K562 (cell line): ENCODE measurements at regions not wholly inside any gene's neighbourhood (a gene's known extent, or its start where the extent isn't known, plus 50 kb on each side); places are given as distances from the start of the nearest gene placed in this dataset.

ENCODE experiments used
- ATAC-seq: fragments of 200-7000 bp; cut with Tn5 transposase; 3 replicates; pipeline ENCODE4 v1.9.1; 2020; ENCODE audit warnings: moderate library complexity
- BruUV-seq: library from RNA; stranded (reverse); fragments of 400-500 nt; replicated peaks from 2 replicates; lab custom pipeline; 2021; lab: Mats Ljungman, UMichigan
- CTCF ChIA-PET: fragments of 300-600 bp; formaldehyde crosslinking; extraction: SDS; loops from one replicate; lab custom pipeline; 2021; ENCODE audit warnings: low intra/inter-chr PET ratio; lab: Yijun Ruan, JAX
- POLR2A ChIA-PET: fragments of 300-600, 350-650 bp; sonication (Branson Sonifier 250); formaldehyde crosslinking; extraction: SDS; loops from one replicate; lab custom pipeline; 2021; ENCODE audit warnings: antibody characterized with exemption, inconsistent platforms; lab: Yijun Ruan, JAX
- DNase-seq, 4 experiments: peaks; one replicate each; pipeline versions ENCODE4 v3.0.0 to v3.0.0-alpha.2; 2011 to 2018; ENCODE audit warnings: low spot score in 3 of 4, mixed read lengths in 3 of 4; ENCODE audit errors: extremely low read depth in 1 of 4
- FAIRE-seq: peaks from 2 replicates; lab custom pipeline; 2011; peaks lifted over from hg19 to GRCh38; lab: Jason Lieb, UNC
- H2AFZ ChIP-seq: 2 replicates; pipeline ENCODE4 v1.6.0; 2011; ENCODE audit warnings: low read depth, low read length, control low read depth, inconsistent platforms
- H3K27ac ChIP-seq: fragments of 200-600 bp; 3 replicates; pipeline ENCODE4 v1.8.0; 2011; ENCODE audit warnings: low read depth, mild to moderate bottlenecking, control low read depth, inconsistent platforms, low read length, moderate library complexity, mixed read lengths; ENCODE audit errors: extremely low read depth
- H3K27me3 ChIP-seq, 2 experiments: fragments of 300-600 bp in 1 of 2; 2 replicates in 1 of 2; 3 replicates in 1 of 2; pipeline versions ENCODE4 v1.6.0 to v1.8.0; 2011; ENCODE audit warnings: inconsistent platforms in 2 of 2, low read length in 2 of 2, mild to moderate bottlenecking in 1 of 2, mixed read lengths in 1 of 2, moderate library complexity in 1 of 2; ENCODE audit not compliant: control insufficient read depth in 2 of 2, insufficient read depth in 2 of 2
- H3K36me3 ChIP-seq: fragments of 300-600 bp; 3 replicates; pipeline ENCODE4 v1.8.0; 2011; ENCODE audit warnings: mild to moderate bottlenecking, low read length, inconsistent platforms; ENCODE audit not compliant: control insufficient read depth, insufficient read depth
- H3K4me1 ChIP-seq, 2 experiments: fragments of 200-600 bp in 1 of 2; replicated peaks in 1 of 2; 2 replicates in 1 of 2; 3 replicates in 1 of 2; pipeline versions ENCODE4 v1.5.1 to v1.8.0; 2011; ENCODE audit warnings: inconsistent platforms in 2 of 2, low read length in 2 of 2, mild to moderate bottlenecking in 1 of 2, mixed read lengths in 1 of 2, moderate library complexity in 1 of 2; ENCODE audit not compliant: control insufficient read depth in 2 of 2, insufficient read depth in 2 of 2
- H3K4me2 ChIP-seq: 2 replicates; pipeline ENCODE4 v1.6.1; 2011; ENCODE audit warnings: low read length, control low read depth, inconsistent platforms, mixed read lengths; ENCODE audit not compliant: insufficient read depth
- H3K4me3 ChIP-seq: fragments of 200-600 bp; sonication (generic), shearing (Covaris generic); 2 replicates; pipeline ENCODE4 v1.5.1; 2016; ENCODE audit warnings: control low read depth, inconsistent platforms
- H3K79me2 ChIP-seq: fragments of 200-600 bp; 3 replicates; pipeline ENCODE4 v1.8.0; 2011; ENCODE audit warnings: low read length, inconsistent platforms; ENCODE audit not compliant: control insufficient read depth, insufficient read depth
- H3K9ac ChIP-seq, 2 experiments: 2 replicates each; pipeline versions ENCODE4 v1.6.0 to v1.6.1; 2011; ENCODE audit warnings: low read depth in 2 of 2, low read length in 2 of 2, control low read depth in 1 of 2, inconsistent platforms in 1 of 2, mild to moderate bottlenecking in 1 of 2, mixed read lengths in 1 of 2; ENCODE audit not compliant: insufficient read depth in 1 of 2
- H3K9me1 ChIP-seq: one replicate; pipeline ENCODE4 v1.6.0; 2011; ENCODE audit warnings: inconsistent platforms, mild to moderate bottlenecking, low read length, moderate library complexity; ENCODE audit not compliant: control insufficient read depth, insufficient read depth
- H3K9me3 ChIP-seq: replicated peaks from 2 replicates; pipeline ENCODE4 v1.5.1; 2011; ENCODE audit warnings: low read depth, low read length, inconsistent platforms; ENCODE audit not compliant: control insufficient read depth, insufficient read depth
- H4K20me1 ChIP-seq: replicated peaks from 2 replicates; pipeline ENCODE4 v1.6.1; 2011; ENCODE audit warnings: low read length, inconsistent platforms, mixed read lengths; ENCODE audit not compliant: control insufficient read depth, insufficient read depth
- BCOR ChIP-seq: fragments of 450-650 bp; IDR thresholded peaks from 2 replicates; pipeline ENCODE4 v1.6.1; 2016
- KDM1A ChIP-seq, 2 experiments: fragments of 450-650 bp; IDR thresholded peaks; 2 replicates each; pipeline ENCODE4 v1.6.1; 2016; ENCODE audit warnings: mild to moderate bottlenecking in 2 of 2
- MEIS2 ChIP-seq: fragments of 450-650 bp; IDR thresholded peaks from 2 replicates; pipeline ENCODE4 v1.6.1; 2014; ENCODE audit warnings: mild to moderate bottlenecking; ENCODE audit not compliant: partially characterized antibody
- RBM25 ChIP-seq: fragments of 200-400 bp; formaldehyde crosslinking; IDR thresholded peaks from 2 replicates; pipeline ENCODE4 v1.6.1; 2018; ENCODE audit warnings: low read length, low read depth, moderate library complexity; ENCODE audit not compliant: severe bottlenecking
- RCOR1 ChIP-seq, 2 experiments: IDR thresholded peaks; 2 replicates each; pipeline ENCODE4 v1.6.1; 2012; ENCODE audit warnings: low read depth in 2 of 2, low read length in 2 of 2, borderline replicate concordance in 1 of 2, improper control_type of control experiment in 1 of 2
- ZNF282 ChIP-seq: sonication (generic); formaldehyde crosslinking; IDR thresholded peaks from 2 replicates; pipeline ENCODE4 v1.8.1; 2023; ENCODE audit warnings: missing genetic modification reagents
- WGBS: fragments of 100-300 bp; shearing (Covaris generic); methylation state at CpG from one replicate; pipeline ENCODE4 v1.1.6; 2016; ENCODE audit warnings: low coverage, mixed read lengths; ENCODE audit not compliant: insufficient coverage; ENCODE audit errors: missing lambda C conversion rate; 5-methylcytosine and 5-hydroxymethylcytosine counted together
- in situ Hi-C: fragments of 300-500 bp; cut with MboI; formaldehyde crosslinking; loops from 4 replicates; pipeline ENCODE4 v1.15.0; 2018; ENCODE audit warnings: inconsistent platforms, mixed read lengths
- intact Hi-C: fragments of 100-400 bp; cut with micrococcal nuclease; formaldehyde crosslinking; loops from 2 replicates; pipeline ENCODE4 v1.14.2; 2022
- TF ChIP-seq, protein P1 (sequence below): fragments of 250-450 bp; sonication (Bioruptor Pico); IDR thresholded peaks from 2 replicates; pipeline ENCODE4 v1.5.0; 2022; ENCODE audit warnings: mild to moderate bottlenecking

DNA sequence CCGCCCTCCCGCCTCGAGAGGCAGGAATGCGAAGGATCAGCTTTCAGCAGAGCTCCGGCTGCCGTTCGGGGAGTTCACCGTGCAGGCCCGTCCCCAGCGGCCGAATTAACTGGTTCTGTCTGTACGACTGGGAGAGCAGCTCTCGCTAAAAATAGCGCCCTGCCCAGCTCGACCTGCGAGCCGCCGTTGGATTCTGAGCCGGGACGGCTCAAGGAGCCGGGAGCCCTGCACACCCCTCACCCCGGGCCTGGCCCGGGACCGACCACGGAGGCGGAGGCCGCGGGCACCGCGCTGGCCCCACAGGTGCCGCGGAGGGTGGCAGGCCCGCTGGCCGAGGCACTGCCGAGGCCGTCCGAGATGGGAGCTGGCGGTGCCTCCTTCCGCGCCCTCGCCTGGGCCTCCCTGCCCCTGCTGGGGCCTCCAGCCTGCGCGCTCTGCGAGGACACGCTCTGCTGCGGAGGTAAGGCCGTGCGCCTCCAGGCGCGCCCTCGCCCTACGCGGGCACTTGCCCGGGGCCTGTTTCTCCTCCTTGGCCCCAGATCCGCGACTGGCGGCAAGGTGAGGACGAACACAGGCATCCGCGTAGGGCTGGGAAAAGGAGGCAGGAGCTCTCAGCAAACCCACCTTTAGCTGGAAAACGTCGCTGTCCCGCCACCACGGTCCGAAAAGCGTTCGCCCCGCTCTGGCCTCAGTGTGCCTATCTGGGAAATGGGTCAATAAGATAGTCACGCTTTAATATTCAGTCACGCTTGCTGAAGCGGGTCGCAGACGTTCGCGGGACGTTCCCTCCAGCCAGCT lies 53.1 kb upstream of the DAB2IP start:
- intact Hi-C loops, result no loop called here
- Histone ChIP-seq H3K27ac (no peak overlapping the region), H4K20me1 (no peaks in the 10 kb centered on the region), H3K9ac (0 out of 4 replicates have a peak overlapping the region, but pooled peaks of 1 of the 2 experiments have one; percentile 17), H3K4me3 (no peak overlapping the region), H3K9me1 (no peaks in the 10 kb centered on the region), H3K36me3 (no peaks in the 10 kb centered on the region), H3K4me1 (peaks cover 0 to 8% of the 10 kb centered on the region in 2 experiments; a peak in 2 of 5 replicates), H3K27me3 (peaks cover 4 to 41% of the 10 kb centered on the region in 2 experiments; a peak in 3 of 5 replicates), H3K4me2 (no peak overlapping the region), H2AFZ (no peak overlapping the region), H3K79me2 (no peaks in the 10 kb centered on the region), H3K9me3 (no peaks in the 10 kb centered on the region)
- in situ Hi-C loops, result no loop called here
- no TSS peak for BruUV-seq
- WGBS, result 35% methylated on average over 39 of the region's 76 CpGs
- no peak for FAIRE-seq
- no peak for DNase-seq
- ChIA-PET CTCF (no interaction called here), POLR2A (no interaction called here)
- TF ChIP-seq BCOR (peak; percentile 62; the same call in 1 of the 2 replicates), RCOR1 (IDR thresholded peaks at IDR 0.05; ENCODE audit: borderline replicate concordance in 1 of 2, low read depth in 2 of 2, low read length in 2 of 2) (0 out of 4 replicates have a peak, but pooled peaks of 1 of the 2 experiments have one; percentile 33), RBM25 (peak; percentile 71), MEIS2 (no peak), KDM1A (IDR thresholded peaks at IDR 0.05) (peak in 1 of 2 experiments; percentile 18; a peak in 1 of 4 replicates), ZNF282 (CRISPR knock-in tag) (no peak)
- TF ChIP-seq, protein P1, sequence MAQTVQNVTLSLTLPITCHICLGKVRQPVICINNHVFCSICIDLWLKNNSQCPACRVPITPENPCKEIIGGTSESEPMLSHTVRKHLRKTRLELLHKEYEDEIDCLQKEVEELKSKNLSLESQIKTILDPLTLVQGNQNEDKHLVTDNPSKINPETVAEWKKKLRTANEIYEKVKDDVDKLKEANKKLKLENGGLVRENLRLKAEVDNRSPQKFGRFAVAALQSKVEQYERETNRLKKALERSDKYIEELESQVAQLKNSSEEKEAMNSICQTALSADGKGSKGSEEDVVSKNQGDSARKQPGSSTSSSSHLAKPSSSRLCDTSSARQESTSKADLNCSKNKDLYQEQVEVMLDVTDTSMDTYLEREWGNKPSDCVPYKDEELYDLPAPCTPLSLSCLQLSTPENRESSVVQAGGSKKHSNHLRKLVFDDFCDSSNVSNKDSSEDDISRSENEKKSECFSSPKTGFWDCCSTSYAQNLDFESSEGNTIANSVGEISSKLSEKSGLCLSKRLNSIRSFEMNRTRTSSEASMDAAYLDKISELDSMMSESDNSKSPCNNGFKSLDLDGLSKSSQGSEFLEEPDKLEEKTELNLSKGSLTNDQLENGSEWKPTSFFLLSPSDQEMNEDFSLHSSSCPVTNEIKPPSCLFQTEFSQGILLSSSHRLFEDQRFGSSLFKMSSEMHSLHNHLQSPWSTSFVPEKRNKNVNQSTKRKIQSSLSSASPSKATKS, result no peak
- ATAC-seq, result no peak
